ENCODE measurements at regions not wholly inside any gene's neighbourhood (a gene's known extent, or its start where the extent isn't known, plus 50 kb on each side); places are given as distances from the start of the nearest gene placed in this dataset.

GRCh38 chr1:213684454-213684853 lies 303.3 kb upstream of the PROX1 start:
- Histone ChIP-seq H3K27ac (no peak overlapping the region), H3K9me3 (no peaks in the 10 kb centered on the region), H3K36me3 (no peaks in the 10 kb centered on the region), H3K4me3 (no peak overlapping the region), H3K27me3 (ENCODE audit: low read depth) (no peaks in the 10 kb centered on the region), H3K4me1 (no peaks in the 10 kb centered on the region)
- no peak for DNase-seq
- intact Hi-C loops (cut with DNase I), result no loop called here
- no peak for TF ChIP-seq CTCF (IDR thresholded peaks at IDR 0.05)
- no peak for ATAC-seq

GRCh38 chr1:213685992-213686582 lies 301.7 kb upstream of the PROX1 start:
- no peak for ATAC-seq
- no peaks in the 10 kb centered on the region for H3K27me3 ChIP-seq (ENCODE audit: low read depth)
- no peaks in the 10 kb centered on the region for H3K9me3 ChIP-seq
- DNase-seq, result no peak
- no peaks in the 10 kb centered on the region for H3K36me3 ChIP-seq
- H3K4me3 ChIP-seq, result no peak overlapping the region
- intact Hi-C loops (cut with DNase I), result no loop called here
- H3K27ac ChIP-seq, result no peak overlapping the region
- H3K4me1 ChIP-seq, result no peaks in the 10 kb centered on the region
- TF ChIP-seq CTCF (IDR thresholded peaks at IDR 0.05), result no peak

- no peak overlapping the region for H3K4me3 ChIP-seq
- H3K27ac ChIP-seq, result no peak overlapping the region
- intact Hi-C loops (cut with DNase I), result no loop called here
- DNase-seq, result no peak
- H3K27me3 ChIP-seq (ENCODE audit: low read depth), result no peaks in the 10 kb centered on the region
- no peak for TF ChIP-seq CTCF (IDR thresholded peaks at IDR 0.05)
- H3K36me3 ChIP-seq, result no peaks in the 10 kb centered on the region
- no peaks in the 10 kb centered on the region for H3K9me3 ChIP-seq
- no peak for ATAC-seq
- no peaks in the 10 kb centered on the region for H3K4me1 ChIP-seq
Observed at GRCh38 chr1:213686983-213687382, 300.8 kb upstream of the PROX1 start.

GRCh38 chr1:213687832-213688231 lies 299.9 kb upstream of the PROX1 start:
- no peaks in the 10 kb centered on the region for H3K4me1 ChIP-seq
- intact Hi-C loops (cut with DNase I), result no loop called here
- no peaks in the 10 kb centered on the region for H3K27me3 ChIP-seq (ENCODE audit: low read depth)
- ATAC-seq, result no peak
- H3K9me3 ChIP-seq, result no peaks in the 10 kb centered on the region
- H3K4me3 ChIP-seq, result no peak overlapping the region
- H3K36me3 ChIP-seq, result no peaks in the 10 kb centered on the region
- DNase-seq, result no peak
- TF ChIP-seq CTCF (IDR thresholded peaks at IDR 0.05), result no peak
- H3K27ac ChIP-seq, result no peak overlapping the region

- DNase-seq (no peak), ATAC-seq (peak in 1 of 2 donors; percentile 52)
- H3K9me3 ChIP-seq, result no peaks in the 10 kb centered on the region
- H3K4me3 ChIP-seq, result no peak overlapping the region
- no peak overlapping the region for H3K27ac ChIP-seq
- no peaks in the 10 kb centered on the region for H3K36me3 ChIP-seq
- no peaks in the 10 kb centered on the region for H3K27me3 ChIP-seq (ENCODE audit: low read depth)
- TF ChIP-seq CTCF (IDR thresholded peaks at IDR 0.05), result no peak
- intact Hi-C loops (cut with DNase I), result no loop called here
- H3K4me1 ChIP-seq, result no peaks in the 10 kb centered on the region
Observed at GRCh38 chr1:213688655-213689054, 299.1 kb upstream of the PROX1 start.

GRCh38 chr1:213689260-213689659 lies 298.5 kb upstream of the PROX1 start:
- Histone ChIP-seq H3K27ac (no peak overlapping the region), H3K9me3 (no peaks in the 10 kb centered on the region), H3K4me3 (no peak overlapping the region), H3K27me3 (ENCODE audit: low read depth) (no peaks in the 10 kb centered on the region), H3K4me1 (no peaks in the 10 kb centered on the region), H3K36me3 (no peaks in the 10 kb centered on the region)
- ATAC-seq (no peak), DNase-seq (no peak)
- no peak for TF ChIP-seq CTCF (IDR thresholded peaks at IDR 0.05)
- intact Hi-C loops (cut with DNase I), result no loop called here

Measured in lower lobe of right lung (tissue), 2 donors.